ENCODE measurements at regions not wholly inside any gene's neighbourhood (a gene's known extent, or its start where the extent isn't known, plus 50 kb on each side); places are given as distances from the start of the nearest gene placed in this dataset.
"Not testable (repeated sequence)": the region's sequence is repeated elsewhere in the genome, so short reads cannot be mapped to it uniquely, and the experiment has no call there.

GRCh38 chr12:24359418-24359817 is 409.9 kb upstream of the SOX5 start:
- DNase-seq, result no peak

DNA sequence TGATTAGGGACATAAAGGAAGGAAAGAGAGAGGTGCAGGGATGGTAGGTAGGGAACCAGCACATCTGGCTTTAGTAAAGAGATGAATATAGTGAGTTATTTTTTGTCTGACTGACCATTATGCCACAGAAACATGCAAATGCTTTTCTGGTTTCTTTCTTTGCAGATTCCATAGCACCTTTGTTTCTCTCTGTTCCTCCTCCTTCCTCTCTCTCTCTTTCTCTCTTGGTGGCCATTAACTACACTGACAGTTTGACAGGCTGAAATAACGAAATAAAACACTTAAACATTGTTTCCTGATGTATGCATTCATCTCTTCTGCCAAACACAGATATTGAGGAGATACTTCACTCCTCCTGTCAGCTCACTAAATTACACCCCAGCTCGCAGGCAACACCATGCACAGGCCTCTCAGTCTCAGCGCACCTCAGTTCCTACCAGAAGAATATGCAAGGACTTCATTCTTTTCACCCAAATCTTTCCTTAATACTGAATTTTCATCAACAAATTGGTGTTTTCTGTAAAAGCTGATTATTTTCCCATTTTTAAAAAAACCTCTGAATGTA is 406.9 kb upstream of the SOX5 start:
- no peak for DNase-seq

DNA sequence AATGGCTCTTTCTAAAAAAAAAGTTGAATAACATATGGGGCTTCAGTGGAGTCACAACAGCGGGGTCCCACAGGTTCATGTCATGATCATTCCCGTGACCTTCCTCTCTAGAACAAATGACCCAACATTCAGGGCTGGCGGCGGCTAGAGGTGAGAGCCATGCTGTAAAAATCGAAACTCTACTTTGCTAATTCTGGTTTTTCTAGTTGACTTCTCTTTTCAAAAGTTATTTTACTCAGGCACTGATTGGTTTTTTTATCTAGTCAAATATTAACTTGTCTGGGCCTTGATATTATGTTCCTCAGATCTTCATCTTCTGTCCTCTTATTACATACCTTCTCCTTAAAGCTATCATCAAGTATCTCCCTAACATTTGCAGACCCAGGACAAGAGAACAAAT is 402.9 kb upstream of the SOX5 start:
- DNase-seq, result no peak

GRCh38 chr12:24349051-24349799 is 399.8 kb upstream of the SOX5 start:
- DNase-seq, result no peak

GRCh38 chr12:24348180-24348579 is 398.7 kb upstream of the SOX5 start:
- not testable (repeated sequence) for DNase-seq

DNA sequence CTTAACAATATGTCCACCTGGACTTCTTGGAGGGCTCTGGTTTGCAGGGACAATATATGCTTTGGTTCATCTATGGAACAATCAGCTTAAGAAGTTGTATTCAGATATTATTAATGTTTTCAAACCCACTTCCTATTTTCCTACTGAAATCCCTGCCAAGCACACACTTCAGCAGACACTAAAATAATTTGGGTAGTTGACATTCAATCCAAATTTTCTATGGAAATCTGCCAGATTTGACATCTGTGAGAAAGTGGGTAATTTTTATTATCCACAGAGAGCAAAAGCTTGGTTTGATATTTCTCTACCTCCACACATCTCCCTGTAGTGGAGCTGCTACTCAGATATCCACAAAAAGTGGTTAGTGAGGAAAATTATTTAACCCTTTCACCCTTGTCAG is 378.8 kb upstream of the SOX5 start:
- no peak for DNase-seq

DNA sequence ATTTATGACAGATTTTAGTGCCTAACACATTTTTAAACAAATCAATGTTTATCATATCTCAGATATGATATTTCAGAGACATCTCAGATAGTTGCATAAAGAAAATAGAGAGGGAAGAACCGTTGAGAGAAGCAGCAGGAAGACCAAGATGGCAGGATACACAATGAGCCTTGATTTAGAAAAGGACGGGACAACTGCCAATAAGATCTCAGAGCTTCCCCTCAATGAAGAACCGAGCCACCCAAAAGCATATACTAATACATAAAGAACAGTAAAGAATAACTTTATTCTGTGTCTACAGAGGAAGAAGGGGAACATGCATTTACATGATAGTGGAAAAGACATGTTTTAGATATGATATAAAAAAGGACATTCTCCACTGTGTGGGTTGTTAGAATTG is 375.9 kb upstream of the SOX5 start:
- no peak for DNase-seq

GRCh38 chr12:24307716-24308335 is 358.4 kb upstream of the SOX5 start:
- DNase-seq, result no peak

GRCh38 chr12:24307153-24307552 is 357.7 kb upstream of the SOX5 start:
- no peak for DNase-seq

DNA sequence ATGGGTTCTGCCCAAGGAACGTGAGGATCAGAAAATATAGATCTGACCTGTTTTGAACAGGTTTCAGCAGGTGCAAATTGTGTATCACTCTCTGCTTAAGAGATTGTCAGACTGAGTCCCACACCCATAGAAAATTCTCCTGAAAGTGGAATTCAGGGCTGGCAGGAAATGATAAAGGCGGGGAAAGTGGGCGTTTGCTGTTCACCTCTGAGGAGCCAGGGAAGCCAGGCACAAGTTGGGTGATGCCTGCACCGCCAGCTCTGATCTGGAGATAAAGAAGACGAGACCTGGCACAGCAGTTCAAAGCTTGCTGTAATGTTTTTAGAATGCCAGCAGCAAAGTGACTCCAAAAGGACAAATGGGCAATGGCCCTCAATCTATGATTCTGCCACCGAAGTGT is 356.5 kb upstream of the SOX5 start:
- no peak for DNase-seq

DNA sequence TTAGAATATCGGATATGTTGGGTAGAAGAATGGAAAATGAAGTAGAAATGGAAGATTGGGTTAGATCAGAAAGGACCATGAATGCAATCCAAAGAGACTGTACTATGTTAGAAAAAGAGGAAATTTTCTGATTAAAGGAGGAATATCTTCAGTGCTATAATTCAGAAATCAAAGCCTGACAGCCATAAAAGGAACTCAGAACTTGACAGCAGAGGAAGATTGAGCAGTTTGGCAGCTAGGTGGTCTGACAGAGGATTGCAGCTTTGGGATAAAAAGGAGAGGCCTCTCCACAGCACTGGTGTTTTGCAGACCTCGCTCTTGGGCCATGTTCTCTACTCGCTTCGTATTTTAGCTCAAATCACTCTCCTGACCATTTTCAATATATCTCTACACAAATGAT is 354.8 kb upstream of the SOX5 start:
- no peak for DNase-seq

DNA sequence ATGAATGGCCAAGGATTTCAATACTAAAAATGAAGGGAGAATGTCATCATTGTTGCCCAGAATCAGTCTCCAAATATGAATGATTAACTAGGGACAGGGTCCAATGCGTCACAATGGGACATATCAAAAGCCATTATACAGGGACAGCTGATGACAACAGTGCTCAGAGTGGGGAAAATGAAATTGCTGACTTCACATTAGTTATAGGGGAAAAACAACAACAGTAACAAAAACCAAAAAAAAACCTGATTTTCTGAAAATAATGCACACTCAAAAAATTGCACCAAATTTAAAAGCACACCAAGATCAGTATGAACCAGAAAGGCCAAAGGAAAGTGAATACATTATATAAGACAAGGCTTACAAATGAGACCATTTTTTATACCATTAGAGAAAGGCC is 353.2 kb upstream of the SOX5 start:
- DNase-seq, result no peak

- DNase-seq, result no peak
These were observed 348.0 kb upstream of the SOX5 start for GRCh38 chr12:24297516-24297915.

DNA sequence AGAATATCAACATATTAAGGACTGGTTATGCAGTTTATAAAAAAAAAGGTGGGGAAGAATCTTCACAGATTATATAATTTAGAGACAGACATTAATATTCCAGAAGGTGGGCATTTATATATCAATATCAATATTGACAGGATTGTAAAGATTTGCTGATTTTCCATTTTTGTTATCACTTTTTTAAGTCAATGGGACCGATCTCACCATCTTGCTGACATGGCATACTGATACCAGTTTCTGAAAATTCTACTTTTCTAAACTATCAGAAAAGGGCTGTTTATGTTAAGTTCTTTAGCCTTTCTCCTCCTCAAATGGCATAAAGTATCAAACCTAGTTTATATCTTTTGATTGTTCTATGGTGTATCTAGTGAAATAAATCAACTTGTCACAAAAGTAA is 344.1 kb upstream of the SOX5 start:
- no peak for DNase-seq

- no peak for DNase-seq
These were observed 338.5 kb upstream of the SOX5 start for GRCh38 chr12:24287963-24288362.

DNA sequence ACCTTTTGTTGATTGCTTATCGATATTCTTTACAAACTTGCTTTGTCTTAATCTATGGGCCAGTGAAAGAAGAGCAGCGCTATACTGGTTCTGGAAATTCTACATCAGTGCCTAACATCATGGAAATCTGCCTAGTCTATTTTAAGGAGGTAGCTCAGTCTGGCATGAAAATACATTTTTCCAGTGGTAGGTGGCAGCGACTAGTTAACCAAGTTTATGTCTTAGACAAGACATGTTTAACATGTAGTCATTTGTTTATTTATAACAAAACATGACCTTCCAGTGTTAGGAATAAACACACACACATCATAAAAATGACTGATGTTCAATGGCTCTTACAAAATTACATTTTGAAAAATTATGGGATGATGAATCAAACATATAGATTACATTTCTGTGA is 336.0 kb upstream of the SOX5 start:
- no peak for DNase-seq

- DNase-seq, result no peak
These were observed 331.9 kb upstream of the SOX5 start for GRCh38 chr12:24281341-24281740.

- DNase-seq, result no peak
These were observed 330.8 kb upstream of the SOX5 start for GRCh38 chr12:24280056-24280842.

- no peak for DNase-seq
These were observed 329.4 kb upstream of the SOX5 start for GRCh38 chr12:24278832-24279231.

DNA sequence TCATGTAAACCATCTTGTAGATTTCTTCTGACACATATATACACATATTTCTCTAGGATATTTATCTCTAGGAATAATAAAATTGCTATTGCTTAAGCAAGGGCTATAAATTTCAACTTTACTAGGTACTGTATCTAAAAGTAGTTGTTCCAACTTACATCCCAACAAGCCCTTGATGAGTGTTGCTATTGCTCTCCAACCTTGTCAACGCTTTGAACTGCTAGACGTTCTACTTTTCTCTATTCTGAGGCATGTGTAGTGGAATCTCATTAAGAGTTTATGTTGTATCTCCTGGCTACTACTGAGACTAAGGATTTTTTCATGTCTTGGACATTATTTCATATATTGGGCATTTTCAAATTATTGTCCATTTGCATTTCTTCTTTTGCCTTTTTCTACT is 321.5 kb upstream of the SOX5 start:
- no peak for DNase-seq

GRCh38 chr12:24270464-24270863 is 321.0 kb upstream of the SOX5 start:
- DNase-seq, result no peak

GRCh38 chr12:24268663-24269186 is 319.3 kb upstream of the SOX5 start:
- no peak for DNase-seq

DNA sequence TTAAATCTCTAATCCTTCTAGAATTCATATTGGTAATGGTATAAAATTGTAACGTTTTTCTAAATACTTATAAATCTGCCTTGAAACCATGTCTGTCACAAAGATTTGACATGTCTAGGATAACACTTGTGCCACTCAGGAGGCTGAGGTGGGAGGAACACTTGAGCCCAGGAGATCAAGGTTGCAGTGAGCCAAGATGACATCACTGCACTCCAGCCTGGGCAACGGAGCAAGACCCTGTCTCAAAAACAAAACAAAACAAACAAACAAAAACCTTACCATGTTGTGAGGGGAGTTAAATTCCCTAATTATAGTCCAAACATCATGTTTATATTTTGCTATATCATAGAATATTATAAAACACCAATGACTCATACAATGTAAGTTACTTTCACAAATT is 317.5 kb upstream of the SOX5 start:
- DNase-seq, result no peak

DNA sequence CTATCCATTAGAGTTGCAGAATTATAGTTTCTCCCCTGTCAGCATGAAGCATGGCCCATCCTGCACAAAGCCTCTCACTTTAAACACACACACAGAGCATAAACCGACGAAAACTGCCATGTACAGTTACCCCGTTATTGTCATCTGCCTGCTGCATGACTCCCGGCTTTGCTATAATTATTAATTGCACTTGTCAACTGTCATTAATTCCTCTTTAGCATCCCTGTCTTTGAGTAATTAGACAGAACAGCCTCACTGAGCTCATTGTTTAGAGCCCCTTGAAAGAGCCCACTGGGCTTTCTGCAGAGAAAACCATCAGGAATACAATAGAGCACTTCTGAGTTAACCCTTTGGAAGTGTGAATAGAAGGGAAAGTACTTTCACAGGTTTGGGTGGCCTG is 307.2 kb upstream of the SOX5 start:
- DNase-seq, result no peak

Measured in activated CD8-positive, alpha-beta memory T cell treated with anti-CD3 and anti-CD28 coated beads, Interleukin-2, amount 50 U/mL, for 48 hours (primary cell).